ENCODE measurements at regions not wholly inside any gene's neighbourhood (a gene's known extent, or its start where the extent isn't known, plus 50 kb on each side); places are given as distances from the start of the nearest gene placed in this dataset.
A peak's percentile ranks its signal among the peaks of the same experiment; 100 is the strongest.

DNA sequence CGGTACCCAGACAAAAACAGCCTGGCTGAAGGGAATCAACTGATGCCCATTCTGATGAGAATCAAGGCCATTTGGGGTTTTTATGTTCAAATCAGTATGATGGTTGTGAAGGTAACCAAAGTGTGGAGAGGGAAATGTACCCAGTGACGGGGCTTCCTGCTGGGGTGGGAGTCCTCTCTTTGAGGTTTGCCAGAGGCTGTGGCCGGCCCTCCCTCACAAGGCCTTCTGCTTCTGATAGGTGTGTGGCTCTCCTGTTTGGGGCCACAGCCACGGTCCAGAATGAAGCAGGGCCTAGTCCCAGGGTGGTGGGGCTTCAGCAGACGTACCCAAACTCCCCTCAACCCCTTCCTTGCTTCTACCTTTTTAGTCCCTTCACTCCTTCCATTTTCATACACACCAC, 86.7 kb upstream of the NAA20 start:
- DNase-seq = no peak

- no peak for DNase-seq
Observed at GRCh38 chr20:19932170-19932667, 84.9 kb upstream of the NAA20 start.

GRCh38 chr20:19934792-19935491, 82.2 kb upstream of the NAA20 start:
- DNase-seq = peak; percentile 52

GRCh38 chr20:19935842-19936241, 81.3 kb upstream of the NAA20 start:
- DNase-seq = no peak

DNA sequence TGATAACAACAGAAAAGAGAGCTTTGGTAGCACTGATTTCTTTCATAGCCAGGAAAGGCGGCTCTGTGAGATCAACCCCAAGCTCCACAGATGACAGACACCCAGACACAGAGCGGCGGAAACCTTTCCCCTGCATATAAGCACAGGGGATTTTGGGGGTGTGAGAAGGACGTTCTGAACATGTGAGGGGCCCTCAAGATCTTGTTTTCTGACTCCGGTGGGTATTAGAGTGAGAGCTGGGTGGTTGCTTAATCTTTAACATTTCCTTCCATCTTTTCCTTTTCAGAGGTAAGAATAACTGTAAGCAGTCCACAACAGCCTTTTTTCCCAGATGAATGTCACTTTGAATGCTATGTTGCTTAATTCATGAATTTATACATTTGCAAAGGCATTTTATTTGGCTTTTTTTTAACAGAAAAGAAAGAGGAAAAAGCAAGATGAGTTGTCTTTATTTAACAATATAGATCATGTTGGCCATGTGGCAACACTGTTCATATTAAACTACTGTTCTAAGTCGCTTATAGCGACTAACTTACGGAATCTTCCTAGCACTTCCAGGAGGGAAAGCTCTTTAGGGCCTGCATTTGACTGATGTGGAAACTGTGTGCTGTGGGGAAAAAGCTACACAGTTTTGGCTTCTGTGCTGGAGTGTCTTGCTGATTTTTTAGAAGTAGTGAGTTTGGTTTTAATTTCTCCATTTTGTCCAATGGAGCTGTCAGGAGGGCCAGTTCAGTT, 80.5 kb upstream of the NAA20 start:
- DNase-seq = no peak

DNA sequence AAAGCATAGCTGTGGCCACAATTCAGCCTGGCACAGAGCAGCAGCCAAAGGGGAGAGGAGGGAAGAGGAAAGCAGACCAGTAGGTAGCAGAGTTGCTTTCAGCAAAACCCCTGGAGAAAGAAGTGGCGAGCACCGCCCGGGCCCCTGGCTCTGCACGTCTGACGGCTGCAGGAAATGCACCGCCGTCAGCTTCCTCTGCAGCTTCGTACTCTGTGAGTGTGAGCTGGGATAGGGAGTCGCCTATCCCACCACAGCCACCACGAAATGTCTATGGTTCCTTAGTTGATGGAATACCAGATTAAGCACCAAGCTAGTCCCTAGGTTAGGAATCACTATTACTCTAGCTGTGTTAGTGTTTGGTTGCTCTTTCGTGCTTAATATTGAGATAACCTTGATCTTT, 79.9 kb upstream of the NAA20 start:
- no peak for DNase-seq

GRCh38 chr20:19937651-19938420, 79.3 kb upstream of the NAA20 start:
- no peak for DNase-seq

DNA sequence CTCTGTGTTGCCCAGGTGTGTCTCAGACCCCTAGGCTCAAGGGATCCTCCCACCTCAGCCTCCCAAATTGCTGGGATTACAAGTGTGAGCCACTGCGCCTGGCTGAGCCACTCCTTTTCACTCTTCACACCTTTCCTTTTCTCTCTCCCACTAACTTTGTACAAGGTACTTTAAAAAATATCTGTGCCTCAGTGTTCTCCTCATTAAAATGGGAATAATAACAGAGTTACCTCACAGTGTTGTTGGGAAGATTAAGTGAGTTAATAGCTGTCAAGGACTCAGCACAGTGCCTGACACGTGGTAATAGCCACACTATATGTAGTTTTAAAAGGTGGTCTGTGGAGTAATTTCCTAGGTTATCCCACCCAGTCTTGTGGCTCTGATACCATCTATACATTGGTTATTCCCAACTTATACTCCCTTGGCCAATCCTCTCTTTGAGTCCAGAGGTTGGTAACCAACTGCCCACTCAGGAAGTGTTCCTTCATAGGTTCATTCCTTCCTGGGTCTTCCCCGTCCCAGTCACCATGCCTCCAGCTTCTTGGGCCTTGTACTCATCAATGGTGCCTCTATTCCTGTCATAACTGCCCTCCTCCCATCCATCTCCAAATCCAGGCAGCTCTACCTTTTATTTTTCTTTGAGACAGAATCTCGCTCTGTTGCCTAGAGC, 78.6 kb upstream of the NAA20 start:
- no peak for DNase-seq

DNA sequence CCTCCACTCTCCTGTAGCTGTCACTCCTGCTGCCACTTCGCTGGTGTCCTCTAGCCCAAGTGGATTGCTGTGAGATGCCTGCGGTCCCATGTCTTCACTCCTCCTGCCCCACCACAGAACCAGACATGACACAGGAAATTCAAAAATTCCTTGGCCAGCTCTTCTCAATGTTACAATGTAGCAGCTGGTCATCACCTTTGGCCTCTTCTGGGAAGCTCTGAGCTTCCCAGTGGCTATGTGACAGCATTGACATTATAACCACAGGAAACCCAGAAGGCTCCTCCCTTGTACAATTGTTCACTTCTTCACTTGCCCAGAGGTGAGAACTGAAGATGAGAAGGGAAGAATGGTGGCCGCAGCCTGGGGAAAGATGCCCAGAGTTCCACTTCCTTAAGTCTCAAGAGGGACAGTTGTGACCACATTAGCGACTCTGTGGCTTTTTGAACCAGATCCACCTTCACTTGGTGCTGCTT, 76.1 kb upstream of the NAA20 start:
- DNase-seq = no peak

GRCh38 chr20:19942611-19943010, 74.6 kb upstream of the NAA20 start:
- DNase-seq = no peak

- DNase-seq = no peak
Observed at GRCh38 chr20:19943061-19943521, 74.1 kb upstream of the NAA20 start.

- DNase-seq = no peak
Observed at GRCh38 chr20:19944772-19945459, 72.2 kb upstream of the NAA20 start.

GRCh38 chr20:19945732-19946670, 71.2 kb upstream of the NAA20 start:
- DNase-seq = no peak

- DNase-seq = no peak
Observed at GRCh38 chr20:19947611-19948264, 69.4 kb upstream of the NAA20 start.

GRCh38 chr20:19949195-19949867, 67.8 kb upstream of the NAA20 start:
- DNase-seq = no peak

DNA sequence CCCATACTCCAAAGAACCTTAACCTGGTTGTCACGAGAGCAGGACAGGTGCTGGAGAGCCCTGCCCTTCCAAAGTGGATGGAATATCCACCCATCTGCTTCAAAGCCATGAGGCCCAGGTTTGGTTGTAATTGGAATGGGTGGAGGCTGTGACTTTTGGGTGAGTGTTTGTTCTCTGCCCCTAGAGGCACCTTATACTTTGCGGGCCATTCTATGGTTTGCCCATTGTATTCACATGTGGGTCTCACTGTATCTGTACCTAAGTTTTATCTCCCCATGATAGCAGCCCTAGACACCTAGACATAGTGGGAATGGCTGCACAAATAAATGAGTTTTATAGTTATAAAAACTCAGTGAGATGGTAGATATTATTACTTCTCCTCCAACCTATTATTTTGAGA, 67.1 kb upstream of the NAA20 start:
- no peak for DNase-seq

- no peak for DNase-seq
Observed at GRCh38 chr20:19952392-19952791, 64.8 kb upstream of the NAA20 start.

DNA sequence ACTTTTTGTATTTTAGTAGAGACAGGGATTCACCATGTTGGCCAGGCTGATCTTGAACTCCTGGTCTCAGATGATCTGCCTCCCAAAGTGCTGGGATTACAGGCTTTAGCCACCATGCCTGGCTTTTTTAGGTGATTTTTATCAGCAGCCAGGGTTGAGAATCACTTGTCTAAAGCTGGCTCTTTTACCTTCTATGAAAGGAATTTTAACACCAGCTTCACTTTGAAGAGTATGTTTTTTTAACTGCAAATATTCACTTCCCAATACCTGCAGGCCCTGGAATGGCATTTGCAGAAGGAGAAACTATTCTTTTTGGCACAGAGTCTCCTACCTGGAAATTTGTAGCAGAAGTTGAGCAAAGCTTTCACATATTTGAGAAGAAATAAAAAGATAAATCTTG, 63.6 kb upstream of the NAA20 start:
- no peak for DNase-seq

DNA sequence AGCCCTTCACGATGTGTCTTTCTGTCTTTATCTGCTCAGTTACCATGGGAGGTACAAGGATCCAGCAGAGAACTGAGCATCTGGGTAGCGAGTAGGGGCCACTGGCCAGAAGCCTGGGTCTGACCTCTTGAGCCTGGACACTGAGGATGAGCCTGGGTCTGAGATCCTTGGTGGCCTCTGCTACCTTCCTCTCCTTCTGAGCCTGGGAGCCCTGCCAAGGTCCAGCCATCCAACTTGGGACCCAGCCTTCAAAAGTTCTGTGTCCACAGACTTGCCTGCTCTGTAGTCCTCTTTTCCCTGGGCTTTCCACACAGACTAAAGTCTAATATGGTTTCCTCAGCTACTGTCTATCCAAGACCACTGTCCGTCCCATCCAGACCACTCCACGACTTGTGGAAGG, 60.2 kb upstream of the NAA20 start:
- no peak for DNase-seq

DNA sequence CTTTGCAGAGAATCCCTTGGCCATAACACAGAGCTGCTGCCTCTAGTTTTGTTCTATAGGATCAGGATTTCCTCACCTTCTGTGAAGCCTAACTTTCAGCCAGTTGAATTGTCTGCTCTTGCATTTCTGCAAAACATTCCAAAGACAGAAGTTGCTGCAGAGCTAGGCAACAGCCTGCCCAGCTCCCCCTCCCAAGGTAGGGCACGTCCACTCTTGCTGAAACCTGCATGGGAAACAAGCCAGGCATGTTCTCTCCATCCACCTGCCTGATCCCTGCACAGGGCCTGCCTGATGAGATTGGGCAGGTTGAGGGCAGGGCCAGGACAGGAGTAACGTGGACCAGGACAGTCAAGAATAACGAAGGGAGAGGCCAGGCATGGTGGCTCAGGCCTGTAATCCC, 58.9 kb upstream of the NAA20 start:
- DNase-seq = no peak
